MCF 10A (cell line): ENCODE measurements at regions not wholly inside any gene's neighbourhood (a gene's known extent, or its start where the extent isn't known, plus 50 kb on each side); places are given as distances from the start of the nearest gene placed in this dataset.
"Not testable (repeated sequence)": the region's sequence is repeated elsewhere in the genome, so short reads cannot be mapped to it uniquely, and the experiment has no call there.

ENCODE experiments used
- BruUV-seq: library from RNA; stranded (reverse); fragments of 400-500 nt; replicated peaks from 2 replicates; lab custom pipeline; 2021; lab: Mats Ljungman, UMichigan
- CTCF ChIA-PET: fragments of 300-600 bp; sonication (Branson Sonifier 250); formaldehyde crosslinking; extraction: SDS; loops from one replicate; lab custom pipeline; 2021; ENCODE audit warnings: antibody characterized with exemption, inconsistent platforms; lab: Yijun Ruan, JAX
- POLR2A ChIA-PET: fragments of 300-600, 350-650 bp; sonication (Branson Sonifier 250); formaldehyde crosslinking; extraction: SDS; loops from one replicate; lab custom pipeline; 2020; ENCODE audit warnings: antibody characterized with exemption, inconsistent platforms; lab: Yijun Ruan, JAX
- DNase-seq: peaks from one replicate; pipeline ENCODE4 v3.0.0-alpha.2; 2018; ENCODE audit not compliant: unreplicated experiment
- H3K27ac Mint-ChIP-seq: one replicate; pipeline ENCODE4 v1.8.0; 2022; ENCODE audit warnings: mild to moderate bottlenecking, low read depth, mixed read lengths; ENCODE audit not compliant: unreplicated experiment
- H3K27me3 Mint-ChIP-seq: one replicate; pipeline ENCODE4 v1.8.0; 2022; ENCODE audit warnings: mixed read lengths; ENCODE audit not compliant: insufficient read depth, unreplicated experiment
- H3K36me3 Mint-ChIP-seq: one replicate; pipeline ENCODE4 v1.8.0; 2022; ENCODE audit warnings: mild to moderate bottlenecking, moderate library complexity, mixed read lengths; ENCODE audit not compliant: insufficient read depth, unreplicated experiment
- H3K4me1 Mint-ChIP-seq: one replicate; pipeline ENCODE4 v1.8.0; 2022; ENCODE audit warnings: mixed read lengths; ENCODE audit not compliant: insufficient read depth, unreplicated experiment
- H3K4me3 Mint-ChIP-seq: one replicate; pipeline ENCODE4 v1.8.0; 2022; ENCODE audit warnings: mild to moderate bottlenecking, moderate library complexity, mixed read lengths; ENCODE audit not compliant: unreplicated experiment
- H3K9me3 Mint-ChIP-seq: one replicate; pipeline ENCODE4 v1.8.0; 2022; ENCODE audit warnings: mixed read lengths; ENCODE audit not compliant: unreplicated experiment
- intact Hi-C: fragments of 100-400 bp; cut with micrococcal nuclease; formaldehyde crosslinking; loops from 2 replicates; pipeline ENCODE4 v1.14.1; 2022
- TF ChIP-seq, protein P1 (sequence below): fragments of 200-600 bp; IDR thresholded peaks from one replicate; pipeline ENCODE4 v1.8.0; 2022; ENCODE audit warnings: antibody characterized with exemption, mild to moderate bottlenecking; ENCODE audit not compliant: unreplicated experiment

DNA sequence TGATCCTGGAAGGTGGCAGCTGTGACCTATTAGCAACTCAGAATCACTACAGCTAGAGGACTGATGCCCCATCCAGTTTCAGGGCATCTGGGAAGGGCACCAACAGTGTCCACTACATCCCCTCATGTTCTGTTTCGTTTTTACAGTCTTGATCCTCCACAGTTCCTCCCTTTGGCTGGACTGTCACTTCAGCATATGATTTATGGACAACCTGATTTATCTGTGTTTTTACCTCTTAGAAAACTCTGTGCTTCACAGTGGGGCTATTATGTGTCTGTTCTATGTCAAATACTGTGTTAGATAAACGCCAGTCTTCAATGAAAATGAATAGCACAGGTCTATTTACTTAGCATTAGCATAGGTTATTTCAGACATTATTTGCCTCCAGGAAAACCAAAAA is 63.1 kb upstream of the GRPR start:
- ChIA-PET CTCF (no interaction called here), POLR2A (no interaction called here)
- Mint-ChIP-seq H3K27me3 (peaks cover 22% of the 10 kb centered on the region), H3K36me3 (no peaks in the 10 kb centered on the region), H3K4me3 (no peak overlapping the region), H3K9me3 (no peaks in the 10 kb centered on the region), H3K4me1 (no peaks in the 10 kb centered on the region), H3K27ac (no peak overlapping the region)
- intact Hi-C loops: no loop called here
- BruUV-seq: no TSS peak
- no peak for DNase-seq
- TF ChIP-seq, protein P1, sequence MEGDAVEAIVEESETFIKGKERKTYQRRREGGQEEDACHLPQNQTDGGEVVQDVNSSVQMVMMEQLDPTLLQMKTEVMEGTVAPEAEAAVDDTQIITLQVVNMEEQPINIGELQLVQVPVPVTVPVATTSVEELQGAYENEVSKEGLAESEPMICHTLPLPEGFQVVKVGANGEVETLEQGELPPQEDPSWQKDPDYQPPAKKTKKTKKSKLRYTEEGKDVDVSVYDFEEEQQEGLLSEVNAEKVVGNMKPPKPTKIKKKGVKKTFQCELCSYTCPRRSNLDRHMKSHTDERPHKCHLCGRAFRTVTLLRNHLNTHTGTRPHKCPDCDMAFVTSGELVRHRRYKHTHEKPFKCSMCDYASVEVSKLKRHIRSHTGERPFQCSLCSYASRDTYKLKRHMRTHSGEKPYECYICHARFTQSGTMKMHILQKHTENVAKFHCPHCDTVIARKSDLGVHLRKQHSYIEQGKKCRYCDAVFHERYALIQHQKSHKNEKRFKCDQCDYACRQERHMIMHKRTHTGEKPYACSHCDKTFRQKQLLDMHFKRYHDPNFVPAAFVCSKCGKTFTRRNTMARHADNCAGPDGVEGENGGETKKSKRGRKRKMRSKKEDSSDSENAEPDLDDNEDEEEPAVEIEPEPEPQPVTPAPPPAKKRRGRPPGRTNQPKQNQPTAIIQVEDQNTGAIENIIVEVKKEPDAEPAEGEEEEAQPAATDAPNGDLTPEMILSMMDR: no peak

DNA sequence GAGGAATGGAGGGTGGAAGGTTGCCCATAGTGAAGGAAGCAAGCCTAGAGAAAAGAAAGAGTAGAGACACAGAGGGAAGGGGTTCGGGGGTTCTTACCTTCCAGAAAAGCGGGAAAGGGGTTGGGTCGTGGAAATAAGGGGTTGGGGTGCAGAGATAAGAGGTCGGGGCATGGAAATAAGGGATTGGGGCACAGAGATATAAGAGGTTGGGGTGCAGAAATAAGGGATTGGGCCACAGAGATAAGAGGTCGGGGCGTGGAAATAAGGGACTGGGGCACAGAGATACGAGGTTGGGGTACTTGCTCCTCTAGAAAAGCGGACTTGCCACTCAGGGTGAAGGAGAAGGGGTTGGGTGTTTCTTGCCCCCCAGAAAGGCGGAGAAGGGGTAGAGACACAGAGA is 74.2 kb upstream of the GRPR start:
- CTCF ChIA-PET, H3K4me1 Mint-ChIP-seq, H3K27ac Mint-ChIP-seq, POLR2A ChIA-PET, BruUV-seq, DNase-seq, H3K4me3 Mint-ChIP-seq, intact Hi-C loops, H3K36me3 Mint-ChIP-seq: not testable (repeated sequence)
- Mint-ChIP-seq H3K27me3 (peaks cover 37% of the 10 kb centered on the region), H3K9me3 (peaks cover 19% of the 10 kb centered on the region)

DNA sequence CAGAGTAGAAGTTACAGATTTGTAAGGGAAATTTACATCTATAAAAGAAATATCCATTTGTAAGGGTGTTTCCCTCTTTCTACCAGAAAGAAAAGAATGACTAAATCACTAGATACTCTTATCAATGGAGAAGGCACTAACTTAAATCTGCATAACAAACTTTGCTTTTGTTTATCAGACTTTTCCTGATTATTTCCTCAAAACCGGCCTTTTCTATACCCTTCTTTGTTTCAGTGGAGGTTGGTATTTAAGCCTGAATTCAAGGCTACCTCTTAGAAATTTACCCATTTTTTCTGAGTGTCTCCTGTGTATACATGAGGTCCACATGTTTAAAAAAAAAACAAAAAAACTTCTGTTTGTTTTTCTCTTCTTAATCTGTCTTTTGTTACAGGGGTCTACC is 80.4 kb upstream of the GRPR start:
- Mint-ChIP-seq H3K9me3 (no peaks in the 10 kb centered on the region), H3K4me3 (no peak overlapping the region), H3K27ac (no peak overlapping the region), H3K27me3 (peaks cover 44% of the 10 kb centered on the region), H3K36me3 (no peaks in the 10 kb centered on the region), H3K4me1 (no peaks in the 10 kb centered on the region)
- DNase-seq: no peak
- intact Hi-C loops: no loop called here
- POLR2A ChIA-PET: interaction anchor here (0.7 kb wide), 1 partner anchor 10 kb away, joined by 3 read pairs; no protein-coding TSS in a partner anchor
- BruUV-seq: no TSS peak
- CTCF ChIA-PET: interaction anchor here (0.7 kb wide), 1 partner anchor 281 kb away, joined by 3 read pairs; no protein-coding TSS in a partner anchor
- TF ChIP-seq, protein P1: no peak

DNA sequence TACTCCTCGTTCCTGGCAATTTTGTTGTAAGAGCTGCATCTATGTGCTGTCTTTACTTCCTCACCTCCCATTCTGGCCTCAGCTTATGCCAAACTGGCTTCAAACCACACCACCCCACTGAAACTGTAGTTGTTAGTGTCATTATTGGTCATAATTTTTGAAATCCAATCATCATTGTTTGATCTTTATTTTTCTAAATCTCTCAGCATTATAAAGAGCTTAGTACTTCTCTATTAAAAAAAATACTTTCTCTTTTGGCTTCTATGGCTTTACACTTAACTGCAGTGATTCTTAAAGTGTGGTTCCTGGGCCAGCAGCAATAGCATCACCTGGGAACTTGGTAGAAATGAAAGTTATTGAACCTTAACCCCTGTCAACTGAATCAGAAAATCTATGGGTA is 83.5 kb upstream of the GRPR start:
- intact Hi-C loops: no loop called here
- Mint-ChIP-seq H3K36me3 (no peaks in the 10 kb centered on the region), H3K27ac (no peak overlapping the region), H3K9me3 (no peaks in the 10 kb centered on the region), H3K4me3 (no peak overlapping the region), H3K27me3 (peaks cover 46% of the 10 kb centered on the region), H3K4me1 (no peaks in the 10 kb centered on the region)
- CTCF ChIA-PET: interaction anchor here (0.9 kb wide), 1 partner anchor 14 kb away, joined by 3 read pairs; no protein-coding TSS in a partner anchor
- POLR2A ChIA-PET: no interaction called here
- BruUV-seq: no TSS peak
- no peak for DNase-seq
- TF ChIP-seq, protein P1: no peak

DNA sequence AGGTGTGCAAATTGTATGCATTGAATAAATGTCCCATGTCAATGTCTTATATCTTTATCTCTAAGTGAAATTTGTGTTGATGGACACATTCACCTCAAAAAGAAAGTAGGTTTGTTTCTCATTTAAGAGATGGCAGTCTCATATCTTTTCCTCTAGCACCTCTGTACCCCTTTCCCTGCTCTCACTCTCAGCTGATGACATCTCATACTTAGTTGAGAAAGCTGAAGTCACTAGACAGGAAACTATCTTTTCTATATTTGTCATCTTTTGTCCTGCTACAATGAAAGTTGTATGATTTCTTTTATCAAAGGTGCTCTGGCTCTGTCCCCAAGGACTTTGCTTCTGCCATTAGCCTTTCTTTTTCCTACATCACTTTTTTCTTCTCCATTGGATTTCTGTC is 84.0 kb upstream of the GRPR start:
- Mint-ChIP-seq H3K4me3 (no peak overlapping the region), H3K27ac (no peak overlapping the region), H3K27me3 (peaks cover 46% of the 10 kb centered on the region), H3K4me1 (no peaks in the 10 kb centered on the region), H3K36me3 (no peaks in the 10 kb centered on the region), H3K9me3 (no peaks in the 10 kb centered on the region)
- intact Hi-C loops: no loop called here
- TF ChIP-seq, protein P1: no peak
- no TSS peak for BruUV-seq
- CTCF ChIA-PET: no interaction called here
- DNase-seq: no peak
- POLR2A ChIA-PET: no interaction called here
